H9 (cell line): ENCODE measurements at regions not wholly inside any gene's neighbourhood (a gene's known extent, or its start where the extent isn't known, plus 50 kb on each side); places are given as distances from the start of the nearest gene placed in this dataset.

ENCODE experiments used
- DNase-seq: peaks from one replicate; pipeline ENCODE4 v3.0.0-alpha.2; 2017
- H2AFZ ChIP-seq: one replicate; pipeline ENCODE4 v1.6.1; 2013; ENCODE audit warnings: mild to moderate bottlenecking, low read length, control low read depth, moderate library complexity
- H2AK5ac ChIP-seq: 2 replicates; pipeline ENCODE4 v1.6.1; 2013; ENCODE audit warnings: low read length, control low read depth, mixed read lengths; ENCODE audit not compliant: insufficient read length
- H2BK120ac ChIP-seq: one replicate; pipeline ENCODE4 v1.6.1; 2013; ENCODE audit warnings: low read depth, mild to moderate bottlenecking, low read length, control low read depth, inconsistent platforms; ENCODE audit not compliant: poor library complexity, severe bottlenecking
- H2BK12ac ChIP-seq: 2 replicates; pipeline ENCODE4 v1.6.1; 2013; ENCODE audit warnings: low read length, control low read depth, mixed read lengths, low read depth; ENCODE audit not compliant: insufficient read length
- H2BK15ac ChIP-seq: 2 replicates; pipeline ENCODE4 v1.6.1; 2013; ENCODE audit warnings: low read depth, low read length, control low read depth
- H2BK20ac ChIP-seq: one replicate; pipeline ENCODE4 v1.6.1; 2013; ENCODE audit warnings: low read depth, mild to moderate bottlenecking, low read length, control low read depth, inconsistent platforms; ENCODE audit not compliant: poor library complexity, severe bottlenecking
- H2BK5ac ChIP-seq: 2 replicates; pipeline ENCODE4 v1.6.1; 2013; ENCODE audit warnings: low read length, control low read depth, mixed read lengths; ENCODE audit not compliant: insufficient read length
- H3K14ac ChIP-seq: 2 replicates; pipeline ENCODE4 v1.6.1; 2013; ENCODE audit warnings: low read length, control low read depth; ENCODE audit not compliant: insufficient read depth
- H3K18ac ChIP-seq: 2 replicates; pipeline ENCODE4 v1.6.1; 2013; ENCODE audit warnings: low read depth, mild to moderate bottlenecking, mixed read lengths, low read length, control low read depth; ENCODE audit not compliant: insufficient read length
- H3K23ac ChIP-seq: 2 replicates; pipeline ENCODE4 v1.6.1; 2013; ENCODE audit warnings: low read length, control low read depth, mixed read lengths, low read depth; ENCODE audit not compliant: insufficient read length
- H3K23me2 ChIP-seq: 2 replicates; pipeline ENCODE4 v1.6.1; 2013; ENCODE audit warnings: low read depth, mild to moderate bottlenecking, mixed read lengths, low read length, control low read depth; ENCODE audit not compliant: insufficient read length, poor library complexity, severe bottlenecking
- H3K27ac ChIP-seq: 2 replicates; pipeline ENCODE4 v1.5.1; 2013; ENCODE audit warnings: low read length, control low read depth, mixed read lengths, low read depth; ENCODE audit not compliant: insufficient read length
- H3K27me3 ChIP-seq: 2 replicates; pipeline ENCODE4 v1.6.1; 2013; ENCODE audit warnings: low read length, control low read depth, inconsistent platforms; ENCODE audit not compliant: insufficient read depth
- H3K4ac ChIP-seq: 2 replicates; pipeline ENCODE4 v1.6.1; 2013; ENCODE audit warnings: low read depth, mild to moderate bottlenecking, control low read depth, inconsistent platforms, low read length, moderate library complexity
- H3K4me1 ChIP-seq: 2 replicates; pipeline ENCODE4 v1.6.1; 2013; ENCODE audit warnings: low read length, control low read depth, inconsistent platforms; ENCODE audit not compliant: insufficient read depth
- H3K4me2 ChIP-seq: 2 replicates; pipeline ENCODE4 v1.6.1; 2013; ENCODE audit warnings: low read length, control low read depth, mixed read lengths; ENCODE audit not compliant: insufficient read length, insufficient read depth
- H3K56ac ChIP-seq: 2 replicates; pipeline ENCODE4 v1.6.1; 2013; ENCODE audit warnings: low read depth, mild to moderate bottlenecking, mixed read lengths, low read length, control low read depth; ENCODE audit not compliant: insufficient read length
- H3K79me1 ChIP-seq: 2 replicates; pipeline ENCODE4 v1.6.1; 2013; ENCODE audit warnings: low read depth, mild to moderate bottlenecking, moderate library complexity, low read length, control low read depth, inconsistent platforms; ENCODE audit not compliant: insufficient read depth, poor library complexity, severe bottlenecking
- H3K79me2 ChIP-seq: 2 replicates; pipeline ENCODE4 v1.6.1; 2013; ENCODE audit warnings: low read length, control low read depth, inconsistent platforms; ENCODE audit not compliant: insufficient read depth
- H3K9ac ChIP-seq: 2 replicates; pipeline ENCODE4 v1.6.1; 2013; ENCODE audit warnings: low read length, control low read depth, mixed read lengths; ENCODE audit not compliant: insufficient read length; ENCODE audit errors: extremely low read depth
- H3K9me3 ChIP-seq: one replicate; pipeline ENCODE4 v1.6.1; 2013; ENCODE audit warnings: low read depth, low read length, inconsistent platforms; ENCODE audit not compliant: control insufficient read depth
- H3T11ph ChIP-seq: one replicate; pipeline ENCODE4 v1.6.1; 2013; ENCODE audit warnings: mild to moderate bottlenecking, low read length, control low read depth, inconsistent platforms
- H4K20me1 ChIP-seq: one replicate; pipeline ENCODE4 v1.6.1; 2013; ENCODE audit not compliant: control insufficient read depth, insufficient read length, insufficient read depth
- H4K5ac ChIP-seq: 2 replicates; pipeline ENCODE4 v1.6.1; 2013; ENCODE audit warnings: low read depth, mild to moderate bottlenecking, mixed read lengths, low read length, control low read depth; ENCODE audit not compliant: insufficient read length
- H4K8ac ChIP-seq: replicated peaks from 2 replicates; pipeline ENCODE4 v1.6.1; 2013; ENCODE audit warnings: low read length, control low read depth, mixed read lengths, low read depth; ENCODE audit not compliant: insufficient read length
- H4K91ac ChIP-seq: 2 replicates; pipeline ENCODE4 v1.6.1; 2013; ENCODE audit warnings: low read depth, mild to moderate bottlenecking, moderate library complexity, mixed read lengths, low read length, control low read depth; ENCODE audit not compliant: insufficient read length
- H3K27ac Mint-ChIP-seq, 3 experiments: 2 replicates in 2 of 3; 3 replicates in 1 of 3; pipeline ENCODE4 v1.8.0; 2020 to 2021; ENCODE audit warnings: mixed read lengths in 3 of 3, mild to moderate bottlenecking in 1 of 3, moderate library complexity in 1 of 3
- H3K27me3 Mint-ChIP-seq: 2 replicates; pipeline ENCODE4 v1.8.0; 2021; ENCODE audit warnings: low read depth, mild to moderate bottlenecking, moderate library complexity, mixed read lengths
- H3K36me3 Mint-ChIP-seq, 3 experiments: 2 replicates in 2 of 3; 3 replicates in 1 of 3; pipeline ENCODE4 v1.8.0; 2020 to 2021; ENCODE audit warnings: low read depth in 3 of 3, mixed read lengths in 3 of 3; ENCODE audit not compliant: insufficient read depth in 1 of 3
- H3K4me1 Mint-ChIP-seq, 2 experiments: 2 replicates each; pipeline ENCODE4 v1.8.0; 2020; ENCODE audit warnings: mixed read lengths in 2 of 2
- H3K4me3 Mint-ChIP-seq, 2 experiments: 2 replicates in 1 of 2; 3 replicates in 1 of 2; pipeline ENCODE4 v1.8.0; 2020 to 2021; ENCODE audit warnings: mild to moderate bottlenecking in 2 of 2, mixed read lengths in 2 of 2, moderate library complexity in 1 of 2
- H3K9me3 Mint-ChIP-seq, 2 experiments: 2 replicates in 1 of 2; 3 replicates in 1 of 2; pipeline ENCODE4 v1.8.0; 2020; ENCODE audit warnings: mild to moderate bottlenecking in 2 of 2, mixed read lengths in 2 of 2, moderate library complexity in 1 of 2
- WGBS: extraction: QIAGEN DNeasy Blood & Tissue Kit; methylation state at CpG from one replicate; pipeline ENCODE4 v1.1.7; 2013; ENCODE audit warnings: missing lambda C conversion rate, low lambda C conversion rate, mixed read lengths; ENCODE audit not compliant: insufficient read length; ENCODE audit errors: extremely low coverage; 5-methylcytosine and 5-hydroxymethylcytosine counted together
- TF ChIP-seq, protein P1 (sequence below): fragments of 200-600 bp; sonication (generic); conservative IDR thresholded peaks from 3 replicates; pipeline ENCODE4 v1.8.0; 2021; ENCODE audit warnings: antibody characterized with exemption, mild to moderate bottlenecking

DNA sequence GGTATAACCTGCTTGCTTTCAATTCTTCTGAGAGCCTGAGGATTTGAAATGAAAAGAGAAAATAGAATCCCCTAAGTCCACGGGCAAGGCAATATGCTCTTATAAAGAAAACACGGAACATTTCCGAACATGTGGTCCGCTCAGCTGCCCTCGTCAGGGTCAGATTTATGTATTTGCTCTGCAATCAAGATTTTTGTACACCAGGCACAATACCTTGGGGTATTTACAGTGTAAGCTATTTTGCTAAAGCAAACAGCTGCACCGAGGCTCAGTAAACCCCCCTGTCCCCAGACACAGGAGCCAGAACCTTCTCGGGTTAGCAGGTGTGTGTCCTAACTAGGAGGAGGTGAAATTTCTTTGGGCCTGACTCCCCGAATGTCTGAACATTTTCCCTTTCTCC, 155.8 kb upstream of the LRIG1 start:
- Histone ChIP-seq H2BK20ac (no peak overlapping the region), H4K20me1 (no peaks in the 10 kb centered on the region), H3K79me2 (no peaks in the 10 kb centered on the region), H4K91ac (no peak overlapping the region), H3T11ph (no peak overlapping the region), H3K9me3 (no peaks in the 10 kb centered on the region), H3K23me2 (no peaks in the 10 kb centered on the region), H3K18ac (no peak overlapping the region), H3K27me3 (no peaks in the 10 kb centered on the region), H2AK5ac (no peak overlapping the region), H3K27ac (no peak overlapping the region), H3K4me2 (no peak overlapping the region), H2BK15ac (no peak overlapping the region), H3K9ac (no peak overlapping the region), H4K8ac (no peak overlapping the region), H3K14ac (no peak overlapping the region), H2BK120ac (no peak overlapping the region), H4K5ac (no peak overlapping the region), H2AFZ (no peak overlapping the region), H3K4ac (no peak overlapping the region), H3K56ac (no peak overlapping the region), H3K23ac (no peak overlapping the region), H3K4me1 (no peaks in the 10 kb centered on the region; the same call in 1 of the 2 replicates), H2BK12ac (no peak overlapping the region), H2BK5ac (no peak overlapping the region), H3K79me1 (no peaks in the 10 kb centered on the region)
- Mint-ChIP-seq H3K9me3 (peaks cover 0 to 7% of the 10 kb centered on the region in 2 experiments; a peak in 2 of 5 replicates), H3K4me3 (no peak overlapping the region), H3K27ac (no peak overlapping the region), H3K4me1 (peaks cover 7 to 16% of the 10 kb centered on the region in 2 experiments), H3K36me3 (peaks cover 0 to 7% (median 5%) of the 10 kb centered on the region in 3 experiments; a peak in 3 of 7 replicates), H3K27me3 (no peaks in the 10 kb centered on the region; the same call in 1 of the 2 replicates)
- WGBS, result no CpG with 5 or more reads among the region's 8 CpGs
- TF ChIP-seq, protein P1, sequence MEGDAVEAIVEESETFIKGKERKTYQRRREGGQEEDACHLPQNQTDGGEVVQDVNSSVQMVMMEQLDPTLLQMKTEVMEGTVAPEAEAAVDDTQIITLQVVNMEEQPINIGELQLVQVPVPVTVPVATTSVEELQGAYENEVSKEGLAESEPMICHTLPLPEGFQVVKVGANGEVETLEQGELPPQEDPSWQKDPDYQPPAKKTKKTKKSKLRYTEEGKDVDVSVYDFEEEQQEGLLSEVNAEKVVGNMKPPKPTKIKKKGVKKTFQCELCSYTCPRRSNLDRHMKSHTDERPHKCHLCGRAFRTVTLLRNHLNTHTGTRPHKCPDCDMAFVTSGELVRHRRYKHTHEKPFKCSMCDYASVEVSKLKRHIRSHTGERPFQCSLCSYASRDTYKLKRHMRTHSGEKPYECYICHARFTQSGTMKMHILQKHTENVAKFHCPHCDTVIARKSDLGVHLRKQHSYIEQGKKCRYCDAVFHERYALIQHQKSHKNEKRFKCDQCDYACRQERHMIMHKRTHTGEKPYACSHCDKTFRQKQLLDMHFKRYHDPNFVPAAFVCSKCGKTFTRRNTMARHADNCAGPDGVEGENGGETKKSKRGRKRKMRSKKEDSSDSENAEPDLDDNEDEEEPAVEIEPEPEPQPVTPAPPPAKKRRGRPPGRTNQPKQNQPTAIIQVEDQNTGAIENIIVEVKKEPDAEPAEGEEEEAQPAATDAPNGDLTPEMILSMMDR, result no peak
- DNase-seq, result no peak
